Body of pancreas (tissue), 4 donors: ENCODE measurements at regions not wholly inside any gene's neighbourhood (a gene's known extent, or its start where the extent isn't known, plus 50 kb on each side); places are given as distances from the start of the nearest gene placed in this dataset.
A peak's percentile ranks its signal among the peaks of the same experiment; 100 is the strongest.

Experiments
- ATAC-seq: fragments of 150-250 bp; one replicate; pipeline ENCODE4 v1.9.1; 2016
- DNase-seq, 4 donors: peaks; one replicate each; pipeline ENCODE4 v3.0.0-alpha.2; 2019
- H3K27ac ChIP-seq, 4 donors: fragments of 200-600 bp; sonication (generic); 1 replicate in 3 of 4; 2 replicates in 1 of 4; pipeline versions ENCODE4 v1.5.1 to v1.6.1; 2016 to 2019; ENCODE audit warnings: mild to moderate bottlenecking in 1 of 4, mixed read lengths in 1 of 4, moderate library complexity in 1 of 4
- H3K27me3 ChIP-seq, 2 donors: fragments of 200-600 bp; sonication (generic); one replicate each; pipeline ENCODE4 v1.6.0; 2016; ENCODE audit warnings: mild to moderate bottlenecking in 1 of 2
- H3K36me3 ChIP-seq, 2 donors: fragments of 200-600 bp; sonication (generic); replicated peaks in 1 of 2; 2 replicates each; pipeline ENCODE4 v1.5.1; 2016; ENCODE audit warnings: low read depth in 2 of 2; ENCODE audit not compliant: insufficient read depth in 1 of 2
- H3K4me1 ChIP-seq: fragments of 200-600 bp; sonication (generic); one replicate; pipeline ENCODE4 v1.6.0; 2016
- H3K4me3 ChIP-seq, 2 donors: fragments of 200-600 bp; sonication (generic); 1 replicate in 1 of 2; 2 replicates in 1 of 2; pipeline ENCODE4 v1.5.1; 2016 to 2019
- H3K9me3 ChIP-seq, 3 donors: fragments of 200-600 bp; sonication (generic); 1 replicate in 2 of 3; 2 replicates in 1 of 3; pipeline ENCODE4 v1.5.1; 2016
- POLR2A ChIP-seq, 3 donors: fragments of 450-650 bp; IDR thresholded peaks; one replicate each; pipeline ENCODE4 v1.6.1; 2016; ENCODE audit warnings: antibody characterized with exemption in 3 of 3, mild to moderate bottlenecking in 2 of 3
- WGBS, 2 donors: methylation state at CpG; one replicate each; pipeline ENCODE4 v1.1.5; 2017; 5-methylcytosine and 5-hydroxymethylcytosine counted together
- intact Hi-C: fragments of 100-400 bp; cut with DNase I; formaldehyde crosslinking; loops from one replicate; pipeline ENCODE4 v1.15.1; 2023
- TF ChIP-seq, protein P1 (sequence below), 7 experiments: fragments of 450-650 bp in 4 of 7; fragments of 200-600 bp in 3 of 7; sonication (generic) in 3 of 7; IDR thresholded peaks; one replicate each; pipeline ENCODE4 v1.5.1; 2016 to 2019; ENCODE audit warnings: antibody characterized with exemption in 7 of 7

DNA sequence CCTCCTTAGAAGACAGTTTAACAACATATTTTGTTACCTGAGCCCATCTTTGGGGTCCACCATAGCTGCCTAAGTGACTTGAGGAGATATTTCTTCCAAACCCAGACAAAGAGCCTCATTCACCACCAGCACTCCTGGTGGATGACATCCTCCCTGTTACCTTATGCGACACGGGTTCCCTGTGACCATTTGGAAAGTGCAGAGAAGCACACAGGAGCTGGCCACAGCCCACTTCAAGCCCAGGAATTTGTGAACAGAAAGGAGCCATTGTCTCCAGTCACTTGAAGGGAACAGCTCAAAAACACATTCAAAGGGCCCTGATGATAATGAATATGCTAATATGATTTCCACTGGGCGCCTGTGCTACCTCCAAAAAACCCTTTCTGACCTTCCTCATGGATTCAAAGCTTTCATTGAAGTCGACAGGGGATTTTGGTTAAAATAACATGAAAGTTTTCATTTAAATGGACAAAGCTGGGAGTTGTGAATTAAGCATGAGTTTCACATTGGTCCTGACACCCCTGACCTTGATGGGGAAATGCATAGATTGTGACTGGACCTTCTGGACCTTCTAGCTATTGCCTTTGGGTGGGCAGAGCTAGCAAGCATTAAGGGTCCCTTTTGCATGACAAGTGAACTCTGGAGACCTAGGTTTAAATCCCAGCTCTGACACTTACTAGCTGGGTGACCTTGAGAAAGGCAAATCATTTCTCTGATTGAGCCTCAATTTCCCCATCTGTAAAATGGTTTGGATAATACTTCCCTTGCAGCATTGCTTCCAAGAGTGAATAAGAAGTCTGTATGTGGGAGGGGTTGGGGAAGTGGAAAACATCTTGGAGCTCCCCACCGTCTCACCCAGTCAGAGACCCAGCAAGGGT lies 83.3 kb upstream of the SIRPA start:
- H3K4me3 ChIP-seq, result no peak overlapping the region
- peak in 1 of 3 donors; percentile 19 for TF ChIP-seq POLR2A (IDR thresholded peaks at IDR 0.05)
- TF ChIP-seq, protein P1, sequence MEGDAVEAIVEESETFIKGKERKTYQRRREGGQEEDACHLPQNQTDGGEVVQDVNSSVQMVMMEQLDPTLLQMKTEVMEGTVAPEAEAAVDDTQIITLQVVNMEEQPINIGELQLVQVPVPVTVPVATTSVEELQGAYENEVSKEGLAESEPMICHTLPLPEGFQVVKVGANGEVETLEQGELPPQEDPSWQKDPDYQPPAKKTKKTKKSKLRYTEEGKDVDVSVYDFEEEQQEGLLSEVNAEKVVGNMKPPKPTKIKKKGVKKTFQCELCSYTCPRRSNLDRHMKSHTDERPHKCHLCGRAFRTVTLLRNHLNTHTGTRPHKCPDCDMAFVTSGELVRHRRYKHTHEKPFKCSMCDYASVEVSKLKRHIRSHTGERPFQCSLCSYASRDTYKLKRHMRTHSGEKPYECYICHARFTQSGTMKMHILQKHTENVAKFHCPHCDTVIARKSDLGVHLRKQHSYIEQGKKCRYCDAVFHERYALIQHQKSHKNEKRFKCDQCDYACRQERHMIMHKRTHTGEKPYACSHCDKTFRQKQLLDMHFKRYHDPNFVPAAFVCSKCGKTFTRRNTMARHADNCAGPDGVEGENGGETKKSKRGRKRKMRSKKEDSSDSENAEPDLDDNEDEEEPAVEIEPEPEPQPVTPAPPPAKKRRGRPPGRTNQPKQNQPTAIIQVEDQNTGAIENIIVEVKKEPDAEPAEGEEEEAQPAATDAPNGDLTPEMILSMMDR (IDR thresholded peaks at IDR 0.05), result peak in 1 of 7 experiments; percentile 14
- H3K27ac ChIP-seq, result peak overlapping the region; percentile 67 to 88 (median 80)
- H3K27me3 ChIP-seq, result no peaks in the 10 kb centered on the region
- no peaks in the 10 kb centered on the region for H3K9me3 ChIP-seq
- WGBS, 2 donors, result 35 to 55% methylated on average over 5 of the region's 5 CpGs
- peaks cover 22% of the 10 kb centered on the region for H3K4me1 ChIP-seq
- intact Hi-C loops, result no loop called here
- ATAC-seq (peak; percentile 76), DNase-seq (peak in 3 of 4 donors; percentile 41 to 67 (median 50))
- no peaks in the 10 kb centered on the region for H3K36me3 ChIP-seq

DNA sequence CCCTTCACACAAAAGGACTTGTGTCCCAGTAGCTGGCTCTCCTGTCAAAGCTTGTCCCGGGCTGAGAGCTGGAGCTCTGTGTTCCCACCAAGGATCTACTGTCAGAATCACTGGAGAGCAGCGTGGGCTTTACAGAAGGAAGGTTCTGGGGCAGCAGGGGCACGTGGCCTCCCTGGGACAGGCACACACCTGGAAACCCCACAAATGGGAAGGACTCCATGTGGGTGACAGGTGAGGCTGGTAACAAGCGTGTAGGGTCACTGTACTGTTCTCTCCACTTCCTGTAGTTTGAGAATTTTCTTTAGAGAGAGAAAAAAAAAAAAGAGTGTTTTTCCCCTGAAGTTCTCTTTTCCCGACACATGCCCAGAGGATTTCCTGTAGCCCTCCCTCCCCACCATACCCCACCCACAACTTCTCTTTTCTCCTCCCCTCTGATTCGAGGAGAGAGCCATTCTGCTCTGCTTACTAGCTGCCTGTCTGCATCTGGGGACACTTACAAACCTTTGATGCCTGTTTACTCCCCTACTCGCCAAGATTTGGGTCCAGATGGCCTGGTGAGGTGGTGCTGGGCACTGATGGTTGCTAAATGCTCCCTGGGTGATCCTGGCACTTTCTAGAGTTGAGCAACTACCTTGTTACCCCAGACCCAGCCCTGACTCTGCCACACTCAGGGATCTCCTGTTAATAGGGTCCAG lies 84.1 kb upstream of the SIRPA start:
- TF ChIP-seq, protein P1 (IDR thresholded peaks at IDR 0.05), result no peak
- TF ChIP-seq POLR2A (IDR thresholded peaks at IDR 0.05), result peak in 1 of 3 donors; percentile 15
- Histone ChIP-seq H3K27me3 (no peaks in the 10 kb centered on the region), H3K4me3 (no peak overlapping the region), H3K9me3 (no peaks in the 10 kb centered on the region), H3K4me1 (peaks cover 16% of the 10 kb centered on the region), H3K36me3 (no peaks in the 10 kb centered on the region), H3K27ac (peak overlapping the region; percentile 67 to 88 (median 80))
- DNase-seq (peak in 1 of 4 donors; percentile 64), ATAC-seq (peak; percentile 24)
- intact Hi-C loops, result no loop called here
- 15 to 17% methylated on average over 7 of the region's 7 CpGs for WGBS, 2 donors

DNA sequence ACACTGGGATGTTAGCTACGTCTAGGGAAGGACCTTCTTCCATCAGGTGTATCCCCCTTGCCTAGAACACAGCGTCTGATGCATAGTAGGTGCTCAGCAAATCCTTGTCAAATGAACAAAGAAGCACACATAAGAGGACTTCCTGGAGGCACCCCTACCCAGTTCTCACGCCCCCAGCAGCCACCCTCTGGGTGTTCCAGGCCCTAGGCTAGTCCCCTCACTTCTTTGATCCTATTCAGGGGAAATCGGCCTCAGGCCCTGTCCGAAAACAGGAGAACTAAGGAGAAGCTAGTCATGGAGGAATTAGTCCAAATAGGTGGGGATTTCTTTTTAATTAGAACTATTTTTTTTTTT lies 84.7 kb upstream of the SIRPA start:
- Histone ChIP-seq H3K4me1 (peaks cover 16% of the 10 kb centered on the region), H3K27ac (peak overlapping the region in 3 of 4 donors; percentile 76 to 88 (median 84)), H3K27me3 (no peaks in the 10 kb centered on the region), H3K4me3 (no peak overlapping the region), H3K36me3 (no peaks in the 10 kb centered on the region), H3K9me3 (no peaks in the 10 kb centered on the region)
- TF ChIP-seq POLR2A (IDR thresholded peaks at IDR 0.05), result no peak
- TF ChIP-seq, protein P1 (IDR thresholded peaks at IDR 0.05), result no peak
- DNase-seq (no peak), ATAC-seq (no peak)
- WGBS, 2 donors, result 44 to 47% methylated on average over 5 of the region's 5 CpGs
- intact Hi-C loops, result no loop called here

DNA sequence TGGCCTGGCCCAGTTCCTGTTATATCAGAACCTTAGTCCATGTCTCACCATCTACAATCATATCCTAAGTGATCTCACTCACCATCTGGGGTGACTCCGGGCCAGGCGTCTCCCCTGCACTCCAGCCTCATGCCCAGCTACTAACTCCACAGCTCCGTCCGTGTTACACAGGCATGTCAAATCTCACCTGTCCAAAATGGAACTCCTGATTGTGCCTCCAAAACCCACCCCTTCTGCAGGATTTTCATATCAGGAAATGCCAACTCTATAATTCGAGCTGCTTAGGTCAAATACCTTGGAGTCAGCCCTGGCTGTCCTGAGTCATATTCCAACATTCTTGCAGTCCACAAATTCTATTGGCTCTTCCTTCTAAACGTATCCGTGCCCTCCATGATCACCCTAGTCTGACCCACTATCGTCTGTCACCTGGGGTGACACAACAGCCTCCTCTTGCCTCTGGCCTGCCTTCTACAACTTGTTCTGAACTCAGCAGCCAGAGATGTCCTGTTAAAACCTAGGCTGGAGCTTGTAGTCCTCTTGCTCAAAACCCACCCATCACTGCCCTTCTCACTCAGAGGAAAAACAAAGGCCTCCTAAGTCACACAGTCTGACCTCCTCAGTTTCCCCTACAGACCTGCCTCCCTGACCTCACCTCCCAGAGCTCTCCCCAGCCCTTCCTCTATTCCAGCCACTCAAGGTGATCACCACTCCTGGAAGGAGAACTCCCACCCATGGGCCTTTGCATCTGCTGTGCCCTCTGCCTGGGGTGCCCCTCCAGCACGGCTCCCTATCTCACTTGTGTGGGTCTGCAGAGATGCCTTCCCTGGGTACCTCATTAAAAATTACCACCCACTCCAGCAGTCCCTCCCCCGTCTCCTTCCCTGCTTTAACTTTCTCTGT lies 85.3 kb upstream of the SIRPA start:
- WGBS, 2 donors, result 52 to 62% methylated on average over 10 of the region's 10 CpGs
- intact Hi-C loops, result no loop called here

More for the DNA sequence above, 85.3 kb upstream of the SIRPA start:
- no peak overlapping the region for H3K4me3 ChIP-seq
- peaks cover 16% of the 10 kb centered on the region for H3K4me1 ChIP-seq
- TF ChIP-seq, protein P1 (IDR thresholded peaks at IDR 0.05), result no peak
- no peak for TF ChIP-seq POLR2A (IDR thresholded peaks at IDR 0.05)
- no peak for DNase-seq
- no peaks in the 10 kb centered on the region for H3K36me3 ChIP-seq
- no peaks in the 10 kb centered on the region for H3K9me3 ChIP-seq
- no peaks in the 10 kb centered on the region for H3K27me3 ChIP-seq
- peak overlapping the region in 3 of 4 donors; percentile 76 to 88 (median 84) for H3K27ac ChIP-seq
- ATAC-seq, result peak; percentile 33
